Body of pancreas (tissue), 4 donors: ENCODE measurements at regions not wholly inside any gene's neighbourhood (a gene's known extent, or its start where the extent isn't known, plus 50 kb on each side); places are given as distances from the start of the nearest gene placed in this dataset.

Experiments
- POLR2A ChIP-seq, 3 donors: fragments of 450-650 bp; IDR thresholded peaks; one replicate each; pipeline ENCODE4 v1.6.1; 2016; ENCODE audit warnings: antibody characterized with exemption in 3 of 3, mild to moderate bottlenecking in 2 of 3
- TF ChIP-seq, protein P1 (sequence below), 7 experiments: fragments of 450-650 bp in 4 of 7; fragments of 200-600 bp in 3 of 7; sonication (generic) in 3 of 7; IDR thresholded peaks; one replicate each; pipeline ENCODE4 v1.5.1; 2016 to 2019; ENCODE audit warnings: antibody characterized with exemption in 7 of 7

DNA sequence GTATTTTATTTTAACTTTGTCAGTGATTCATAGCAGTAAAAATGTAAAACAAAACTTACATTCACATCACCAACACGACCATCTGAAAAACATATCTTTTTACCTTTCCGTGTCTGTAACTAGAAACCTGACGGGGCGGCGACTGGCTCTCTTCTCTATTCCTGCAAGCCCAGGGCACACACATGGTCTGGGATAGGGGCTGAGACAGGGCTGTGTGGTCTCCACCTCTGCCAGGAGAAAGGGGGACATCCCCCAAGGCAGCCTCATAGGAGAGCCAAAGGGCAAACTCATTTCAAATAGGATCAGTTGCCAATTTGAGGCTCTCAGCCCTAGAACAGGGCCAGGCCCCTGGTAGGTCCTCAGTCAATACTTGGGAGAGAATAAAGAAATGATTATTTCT, 359.4 kb downstream of the TCERG1L start:
- TF ChIP-seq POLR2A (IDR thresholded peaks at IDR 0.05) = no peak
- TF ChIP-seq, protein P1, sequence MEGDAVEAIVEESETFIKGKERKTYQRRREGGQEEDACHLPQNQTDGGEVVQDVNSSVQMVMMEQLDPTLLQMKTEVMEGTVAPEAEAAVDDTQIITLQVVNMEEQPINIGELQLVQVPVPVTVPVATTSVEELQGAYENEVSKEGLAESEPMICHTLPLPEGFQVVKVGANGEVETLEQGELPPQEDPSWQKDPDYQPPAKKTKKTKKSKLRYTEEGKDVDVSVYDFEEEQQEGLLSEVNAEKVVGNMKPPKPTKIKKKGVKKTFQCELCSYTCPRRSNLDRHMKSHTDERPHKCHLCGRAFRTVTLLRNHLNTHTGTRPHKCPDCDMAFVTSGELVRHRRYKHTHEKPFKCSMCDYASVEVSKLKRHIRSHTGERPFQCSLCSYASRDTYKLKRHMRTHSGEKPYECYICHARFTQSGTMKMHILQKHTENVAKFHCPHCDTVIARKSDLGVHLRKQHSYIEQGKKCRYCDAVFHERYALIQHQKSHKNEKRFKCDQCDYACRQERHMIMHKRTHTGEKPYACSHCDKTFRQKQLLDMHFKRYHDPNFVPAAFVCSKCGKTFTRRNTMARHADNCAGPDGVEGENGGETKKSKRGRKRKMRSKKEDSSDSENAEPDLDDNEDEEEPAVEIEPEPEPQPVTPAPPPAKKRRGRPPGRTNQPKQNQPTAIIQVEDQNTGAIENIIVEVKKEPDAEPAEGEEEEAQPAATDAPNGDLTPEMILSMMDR (IDR thresholded peaks at IDR 0.05) = no peak
